Thyroid gland (tissue), 4 donors: ENCODE measurements at regions not wholly inside any gene's neighbourhood (a gene's known extent, or its start where the extent isn't known, plus 50 kb on each side); places are given as distances from the start of the nearest gene placed in this dataset.

ENCODE experiments used
- POLR2A ChIP-seq, 2 donors: fragments of 450-650 bp; IDR thresholded peaks; one replicate each; pipeline ENCODE4 v1.6.1; 2017; ENCODE audit warnings: antibody characterized with exemption in 2 of 2, mild to moderate bottlenecking in 2 of 2, moderate library complexity in 1 of 2
- TF ChIP-seq, protein P1 (sequence below), 6 experiments: fragments of 200-600 bp in 3 of 6; fragments of 450-650 bp in 3 of 6; sonication (generic) in 3 of 6; IDR thresholded peaks; one replicate each; pipeline ENCODE4 v1.5.1; 2016 to 2019; ENCODE audit warnings: antibody characterized with exemption in 6 of 6, mild to moderate bottlenecking in 2 of 6, inconsistent platforms in 1 of 6, moderate library complexity in 1 of 6

GRCh38 chr20:19019734-19020364 is 192.6 kb upstream of the SLC24A3 start:
- TF ChIP-seq, protein P1, sequence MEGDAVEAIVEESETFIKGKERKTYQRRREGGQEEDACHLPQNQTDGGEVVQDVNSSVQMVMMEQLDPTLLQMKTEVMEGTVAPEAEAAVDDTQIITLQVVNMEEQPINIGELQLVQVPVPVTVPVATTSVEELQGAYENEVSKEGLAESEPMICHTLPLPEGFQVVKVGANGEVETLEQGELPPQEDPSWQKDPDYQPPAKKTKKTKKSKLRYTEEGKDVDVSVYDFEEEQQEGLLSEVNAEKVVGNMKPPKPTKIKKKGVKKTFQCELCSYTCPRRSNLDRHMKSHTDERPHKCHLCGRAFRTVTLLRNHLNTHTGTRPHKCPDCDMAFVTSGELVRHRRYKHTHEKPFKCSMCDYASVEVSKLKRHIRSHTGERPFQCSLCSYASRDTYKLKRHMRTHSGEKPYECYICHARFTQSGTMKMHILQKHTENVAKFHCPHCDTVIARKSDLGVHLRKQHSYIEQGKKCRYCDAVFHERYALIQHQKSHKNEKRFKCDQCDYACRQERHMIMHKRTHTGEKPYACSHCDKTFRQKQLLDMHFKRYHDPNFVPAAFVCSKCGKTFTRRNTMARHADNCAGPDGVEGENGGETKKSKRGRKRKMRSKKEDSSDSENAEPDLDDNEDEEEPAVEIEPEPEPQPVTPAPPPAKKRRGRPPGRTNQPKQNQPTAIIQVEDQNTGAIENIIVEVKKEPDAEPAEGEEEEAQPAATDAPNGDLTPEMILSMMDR (IDR thresholded peaks at IDR 0.05): no peak
- TF ChIP-seq POLR2A (IDR thresholded peaks at IDR 0.05): no peak
